Activated CD8-positive, alpha-beta memory T cell treated with anti-CD3 and anti-CD28 coated beads for 1 hour (primary cell): ENCODE measurements at regions not wholly inside any gene's neighbourhood (a gene's known extent, or its start where the extent isn't known, plus 50 kb on each side); places are given as distances from the start of the nearest gene placed in this dataset.

Experiments used
- DNase-seq, 2 donors: peaks; one replicate each; pipeline ENCODE4 v3.0.0-alpha.2; 2020; ENCODE audit warnings: low read depth in 1 of 2; ENCODE audit errors: extremely low read depth in 1 of 2

DNA sequence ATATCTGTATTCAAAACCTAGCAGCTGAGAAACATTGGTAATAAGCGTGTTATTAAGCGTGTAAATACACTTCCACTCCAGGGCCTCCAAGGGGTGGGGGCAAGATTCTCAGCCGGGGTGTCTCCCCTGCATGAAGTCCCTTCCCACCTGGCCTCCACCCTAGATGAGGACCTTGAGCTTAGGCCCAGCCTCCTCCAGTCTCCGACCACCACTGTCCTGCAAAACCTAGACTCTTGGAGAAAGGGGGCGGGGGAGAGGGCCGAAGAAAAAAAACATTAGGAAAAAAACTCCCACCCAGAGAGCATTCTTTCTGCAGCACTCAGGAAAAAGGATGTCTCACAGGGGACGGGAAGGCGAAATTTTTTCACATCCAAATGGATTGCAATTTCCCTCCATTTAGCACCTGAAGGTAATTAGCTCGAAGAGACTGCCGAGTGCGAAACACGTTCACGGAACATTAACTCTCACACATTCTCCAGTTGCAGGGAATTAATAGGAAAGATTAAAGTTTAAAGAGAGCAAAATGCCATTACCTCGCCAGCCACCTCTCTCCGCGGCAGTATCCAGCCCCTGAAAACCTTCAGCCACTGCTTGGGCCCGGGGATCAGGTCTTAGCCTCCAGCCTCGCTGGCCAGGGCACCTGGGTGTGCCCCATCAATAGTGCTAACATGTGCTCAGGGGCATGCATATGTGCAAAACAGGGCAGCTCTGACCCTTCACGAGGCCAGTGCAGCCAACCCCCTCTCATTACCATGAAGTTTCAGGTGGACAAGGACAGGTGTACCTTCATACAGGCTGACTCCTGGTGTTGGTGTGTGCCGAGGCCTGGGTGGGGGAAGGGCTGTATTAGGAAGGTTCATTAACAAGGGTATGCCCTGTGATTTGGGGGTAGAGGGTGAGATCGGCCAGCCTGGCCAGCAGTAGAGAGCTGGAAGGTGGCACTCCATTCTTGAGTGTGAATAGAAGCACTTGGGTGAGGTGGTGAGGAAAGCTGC is 77.2 kb downstream of the HIF1AN start:
- no peak for DNase-seq

DNA sequence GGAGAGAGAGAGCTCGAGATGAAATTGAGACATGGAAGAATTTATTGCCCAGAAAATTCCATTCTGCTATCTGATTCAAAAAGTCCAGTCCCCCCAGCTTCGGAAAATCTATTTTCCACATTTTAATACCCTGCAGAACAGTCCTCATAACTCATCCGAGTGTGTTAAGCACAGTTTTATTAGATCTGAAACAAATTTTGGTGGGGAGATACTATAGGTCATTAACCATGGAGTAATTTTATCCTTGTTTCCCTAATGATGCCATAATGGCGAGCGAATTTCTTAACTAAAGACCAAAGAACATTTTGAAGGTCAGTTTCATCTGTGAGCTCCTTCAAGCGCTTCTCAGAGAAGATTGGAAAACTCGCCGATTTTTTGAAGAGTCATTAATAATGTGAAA is 78.1 kb downstream of the HIF1AN start:
- no peak for DNase-seq

DNA sequence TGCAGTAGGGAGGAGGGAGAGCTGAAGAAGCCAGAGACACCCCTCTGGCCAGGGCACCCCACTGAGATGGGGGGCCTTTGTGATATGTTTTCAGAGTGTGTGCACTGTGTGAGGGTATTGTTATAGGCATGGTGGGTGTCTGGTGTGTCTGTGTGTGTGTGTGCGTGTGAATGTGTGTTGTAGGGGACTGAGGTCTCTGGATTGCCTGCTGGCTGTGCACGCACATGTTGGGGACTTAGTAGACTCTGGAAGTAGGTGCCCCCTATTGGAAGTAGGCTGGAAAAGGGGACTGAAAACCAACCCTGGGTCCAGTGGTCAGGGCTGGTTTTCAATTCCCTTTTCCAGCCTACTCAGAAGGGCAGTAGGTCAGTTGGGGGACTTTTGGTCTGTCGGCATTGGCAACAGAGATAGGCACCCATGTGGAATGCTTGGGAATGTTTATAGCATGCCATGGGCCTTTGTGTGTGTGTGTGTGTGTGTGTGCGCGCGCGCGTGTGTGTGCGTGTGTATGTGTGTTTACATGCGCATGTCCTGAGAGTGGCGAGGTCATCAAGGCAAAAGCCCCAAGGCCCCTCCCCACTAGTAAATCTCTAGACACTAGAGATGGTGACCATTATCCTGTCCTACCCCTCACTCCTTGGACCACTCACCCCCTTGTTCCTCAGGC is 78.8 kb downstream of the HIF1AN start:
- DNase-seq: no peak

DNA sequence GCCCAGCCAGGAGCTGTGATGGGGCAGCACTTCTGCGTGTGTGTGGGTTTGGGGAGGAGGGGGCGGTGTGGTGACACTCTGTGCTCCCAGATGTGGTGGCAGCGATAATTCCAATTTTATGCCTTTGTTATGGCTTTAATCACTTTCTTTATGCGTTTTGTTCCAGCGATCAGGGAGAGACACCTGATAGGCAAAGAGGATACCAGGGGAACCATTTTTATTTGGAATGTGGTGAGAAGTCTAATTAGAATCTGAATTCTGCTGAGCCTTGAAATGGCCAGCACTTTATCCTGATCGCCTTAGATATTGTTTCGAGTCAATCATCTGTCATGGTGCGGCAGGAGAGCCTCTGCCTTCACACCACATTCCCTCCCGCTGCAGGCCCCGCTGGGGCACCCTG is 79.5 kb downstream of the HIF1AN start:
- DNase-seq: no peak

DNA sequence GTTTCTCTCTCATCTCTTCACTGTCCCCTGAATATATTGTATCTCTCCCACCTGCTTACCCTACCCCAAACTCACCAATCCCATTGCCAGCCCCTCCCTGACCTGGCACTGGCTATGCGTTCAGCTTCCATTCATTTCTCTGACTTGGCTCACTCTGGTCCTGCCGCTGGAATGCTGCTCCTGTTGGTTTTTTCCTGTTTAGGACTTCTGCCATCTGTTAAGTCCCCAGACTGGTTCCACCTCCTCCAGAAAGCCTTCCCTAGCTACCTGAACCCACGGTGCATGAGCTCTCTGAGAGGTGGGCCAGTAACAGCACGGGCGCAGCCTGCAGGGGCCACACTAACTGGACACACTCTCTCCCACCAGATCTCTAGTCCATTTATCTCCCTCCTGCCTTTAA is 80.2 kb downstream of the HIF1AN start:
- DNase-seq: no peak

DNA sequence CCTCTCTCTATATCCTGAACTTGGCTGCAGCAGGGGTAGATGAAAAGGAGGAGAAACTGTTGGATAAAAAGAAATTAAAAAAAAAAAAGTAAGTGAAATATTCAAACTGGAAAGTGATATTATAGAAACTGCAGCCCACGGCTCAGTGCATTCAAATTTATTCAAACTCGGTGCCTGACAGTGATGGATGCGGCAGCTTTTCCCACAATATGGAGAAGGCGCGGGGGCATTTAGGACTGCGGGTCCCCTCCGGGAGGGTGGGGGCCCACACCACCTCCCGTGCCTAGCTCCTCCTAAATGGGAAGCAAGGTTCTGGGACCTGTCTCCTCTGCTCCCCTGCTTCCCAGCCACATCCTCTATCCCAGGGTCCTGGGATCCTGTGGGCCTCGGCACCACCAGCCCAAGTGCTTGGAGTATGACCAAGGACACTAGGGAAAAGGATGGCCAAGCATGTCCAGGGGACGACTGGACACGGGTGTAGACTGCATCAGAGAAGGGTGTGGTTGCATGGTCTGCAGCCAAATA is 82.4 kb downstream of the HIF1AN start:
- DNase-seq: no peak

DNA sequence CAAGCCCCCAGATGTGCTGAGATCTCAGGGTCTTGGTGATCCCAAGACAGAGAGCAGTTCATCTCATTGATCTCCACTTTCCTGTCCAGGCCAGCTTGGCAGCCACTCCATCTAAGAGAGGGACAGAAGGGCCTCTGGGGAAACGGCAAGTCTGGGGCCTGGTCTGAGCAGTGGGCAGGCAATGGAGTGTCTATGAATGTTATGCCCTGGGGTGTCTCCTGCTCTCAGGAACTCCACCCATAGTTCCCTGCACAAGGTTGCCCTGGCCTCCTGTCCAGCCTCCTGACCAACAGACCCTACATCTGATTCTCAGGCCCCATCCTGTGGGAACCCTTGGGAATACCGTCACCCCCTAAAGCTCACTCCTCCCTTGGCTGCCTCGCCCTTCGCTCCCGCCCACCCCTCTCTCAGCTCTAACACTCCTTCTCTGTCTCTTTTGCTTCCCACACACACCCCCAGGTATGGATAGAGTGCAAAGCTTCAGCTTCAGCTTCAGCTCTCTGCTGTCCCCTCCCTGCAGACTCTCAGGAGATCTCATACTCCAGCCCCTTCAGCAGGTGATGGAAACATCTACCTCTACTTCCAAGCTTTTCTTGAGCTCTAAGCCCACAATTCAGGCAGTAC is 83.0 kb downstream of the HIF1AN start:
- no peak for DNase-seq

DNA sequence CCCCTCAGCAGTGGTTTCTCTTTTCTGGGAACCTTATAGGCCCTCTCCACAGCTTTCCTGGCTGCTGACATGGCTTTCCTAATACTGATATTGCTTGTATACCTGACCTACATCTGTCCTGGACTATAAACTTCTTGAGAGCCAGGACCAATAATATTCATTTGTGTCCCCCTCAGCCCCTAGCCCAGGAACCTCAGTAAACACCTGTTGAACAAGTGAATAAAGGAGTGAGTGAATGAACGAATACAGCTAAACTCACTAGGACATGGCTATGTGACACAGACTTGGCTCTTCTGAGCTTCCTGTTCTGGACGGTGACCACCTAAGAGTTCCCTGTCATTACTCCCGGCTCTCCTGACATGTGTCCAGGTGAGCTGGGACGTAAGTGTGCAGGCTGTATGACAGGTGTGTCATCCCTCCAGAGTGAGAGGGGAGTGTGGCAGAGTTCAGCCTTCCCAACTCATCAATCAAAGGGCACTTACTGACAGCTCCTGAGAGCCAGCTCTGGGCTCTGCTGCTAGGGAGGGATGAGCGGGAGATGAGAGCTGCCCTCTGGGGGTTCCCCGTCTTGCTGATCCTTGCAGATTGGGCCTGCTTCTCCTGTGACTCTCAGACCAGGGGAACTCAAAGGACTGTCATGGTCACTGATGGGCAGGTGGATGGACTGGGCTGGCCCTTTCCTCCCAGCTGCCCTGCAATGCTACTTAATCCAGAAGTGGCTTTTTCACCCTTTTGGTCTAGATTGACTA is 84.5 kb downstream of the HIF1AN start:
- no peak for DNase-seq

DNA sequence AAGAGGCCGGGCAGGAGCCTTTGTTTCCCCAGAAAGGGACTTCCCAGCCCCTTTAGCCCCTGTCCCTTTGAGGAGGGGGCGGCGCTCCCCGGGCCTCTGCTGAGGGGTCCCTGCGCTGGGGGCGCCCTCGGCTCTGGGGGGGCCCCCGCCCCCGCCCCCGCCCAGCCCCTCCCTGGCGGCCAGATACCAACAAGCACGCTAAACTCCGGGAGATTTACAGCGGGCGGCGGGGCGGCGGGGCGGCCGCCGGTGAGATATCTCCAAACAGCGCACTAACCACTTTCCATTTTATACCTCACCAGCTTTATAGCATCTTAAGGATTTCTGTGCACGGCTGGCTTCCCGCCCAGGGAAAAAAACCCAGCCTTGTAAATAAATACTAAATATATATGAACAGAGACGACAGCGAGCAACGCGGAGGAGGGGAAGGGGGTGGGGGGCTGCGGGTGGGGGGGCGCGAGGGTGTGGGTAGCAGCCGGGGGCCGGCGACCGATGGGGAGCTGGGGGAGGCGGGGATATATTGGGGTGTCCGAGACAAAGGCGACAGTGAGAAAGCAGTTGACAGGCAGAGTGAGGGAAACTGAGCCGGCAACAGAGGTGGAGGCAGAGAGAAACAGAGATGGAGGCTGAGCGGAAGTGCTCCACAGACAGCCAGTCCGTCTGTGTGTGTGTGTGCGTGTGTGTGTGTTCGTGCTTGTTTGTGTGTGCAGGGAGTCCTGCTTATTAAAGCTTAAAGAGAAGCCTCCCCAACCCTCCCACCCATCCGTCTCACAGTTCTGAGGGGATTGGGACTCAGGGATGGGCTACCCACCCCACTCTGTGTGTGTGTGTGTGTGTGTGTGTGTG is 85.8 kb downstream of the HIF1AN start:
- peak in 1 of 2 donors; percentile 6 for DNase-seq

DNA sequence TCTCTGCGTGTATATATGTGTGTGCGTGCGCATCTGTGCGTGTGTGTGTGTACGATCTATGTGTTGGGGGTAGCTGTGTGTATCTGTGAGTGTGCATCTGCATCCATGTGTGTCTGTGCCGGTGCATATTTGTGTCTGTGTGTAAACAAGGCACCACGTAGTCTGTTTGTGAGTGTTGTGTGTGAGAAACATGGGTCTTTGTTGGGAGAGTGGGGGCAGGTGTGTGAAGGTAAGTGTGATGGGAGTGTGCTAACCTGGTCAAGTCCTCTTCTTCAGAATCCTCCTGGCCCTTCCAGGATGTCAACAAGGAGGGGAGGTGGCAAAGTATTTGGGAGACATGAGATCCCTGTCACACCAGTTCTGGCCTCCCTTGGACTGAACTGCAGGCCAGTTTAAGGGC is 87.2 kb downstream of the HIF1AN start:
- no peak for DNase-seq

DNA sequence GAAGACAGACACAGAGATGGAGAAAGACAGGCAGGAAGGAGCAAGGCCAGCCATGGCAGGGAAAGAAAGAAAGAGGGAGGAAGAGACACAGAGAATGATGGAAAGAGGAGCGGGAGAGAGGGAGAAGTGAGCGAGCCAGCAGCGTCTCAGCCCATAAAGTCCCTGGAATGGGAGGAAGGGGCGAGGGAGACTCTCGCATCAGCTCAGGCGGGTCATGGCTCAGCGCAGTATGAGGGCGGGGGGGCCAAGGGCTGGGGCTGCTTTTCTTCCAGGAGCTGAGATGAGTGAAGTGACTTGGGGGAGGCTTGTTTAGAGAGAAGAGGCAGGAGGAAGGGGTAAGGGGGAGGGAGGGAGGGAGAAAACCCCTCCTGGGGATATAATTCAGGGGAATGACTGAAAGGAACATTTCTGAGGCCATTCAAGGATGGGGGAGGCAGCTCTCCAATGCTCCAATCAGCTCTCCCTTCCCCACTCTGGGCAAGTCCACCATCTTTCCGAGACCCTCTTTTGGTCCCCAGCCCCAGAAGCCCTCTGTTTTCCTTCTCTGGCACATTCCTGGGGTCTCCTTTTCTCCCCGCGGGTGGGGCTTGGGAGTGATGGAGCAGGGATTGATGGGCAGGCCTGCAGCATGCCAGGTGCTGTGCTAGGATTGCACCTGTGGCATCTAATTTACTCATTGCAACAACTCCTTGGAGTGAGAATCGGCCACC is 87.9 kb downstream of the HIF1AN start:
- no peak for DNase-seq

DNA sequence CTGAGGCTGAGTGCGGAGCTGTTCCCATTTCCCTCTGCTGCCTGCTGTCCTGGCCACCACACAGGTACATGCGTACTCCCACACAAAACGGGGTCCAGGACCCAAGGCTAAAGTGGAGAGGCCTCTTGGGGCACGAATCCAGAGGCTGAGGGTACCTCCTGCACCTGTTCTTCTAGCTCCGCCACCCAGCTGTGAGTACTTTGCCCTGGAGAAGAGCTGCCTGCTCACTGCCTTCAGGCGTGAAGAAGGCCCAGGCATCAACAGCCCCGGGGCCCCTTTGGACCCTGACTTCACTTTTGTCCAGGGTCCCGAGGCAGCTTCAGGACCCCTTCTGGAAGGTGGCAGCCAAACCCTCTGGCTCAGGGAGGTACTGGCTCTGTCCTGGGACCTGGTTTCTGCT is 88.6 kb downstream of the HIF1AN start:
- no peak for DNase-seq

DNA sequence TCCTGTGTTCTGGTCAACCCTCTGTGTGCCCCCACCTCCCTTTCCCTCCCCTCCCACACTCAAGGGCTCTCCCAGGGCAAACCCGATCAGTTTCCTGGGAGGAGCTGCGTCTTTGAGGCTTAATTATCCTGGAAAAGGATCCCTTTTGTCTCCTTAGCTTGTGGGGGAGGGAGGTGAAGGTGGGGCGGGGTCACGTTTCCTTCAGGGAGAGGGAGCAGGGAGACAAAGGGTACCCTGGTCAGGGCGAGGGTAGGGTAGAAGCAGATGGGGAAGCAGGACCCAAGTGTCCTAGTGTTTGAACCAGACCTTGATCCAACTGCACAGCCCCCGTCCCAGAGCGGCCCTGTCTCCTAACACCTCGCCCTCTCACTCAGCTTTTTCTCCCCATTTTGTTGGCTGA is 90.1 kb downstream of the HIF1AN start:
- no peak for DNase-seq

DNA sequence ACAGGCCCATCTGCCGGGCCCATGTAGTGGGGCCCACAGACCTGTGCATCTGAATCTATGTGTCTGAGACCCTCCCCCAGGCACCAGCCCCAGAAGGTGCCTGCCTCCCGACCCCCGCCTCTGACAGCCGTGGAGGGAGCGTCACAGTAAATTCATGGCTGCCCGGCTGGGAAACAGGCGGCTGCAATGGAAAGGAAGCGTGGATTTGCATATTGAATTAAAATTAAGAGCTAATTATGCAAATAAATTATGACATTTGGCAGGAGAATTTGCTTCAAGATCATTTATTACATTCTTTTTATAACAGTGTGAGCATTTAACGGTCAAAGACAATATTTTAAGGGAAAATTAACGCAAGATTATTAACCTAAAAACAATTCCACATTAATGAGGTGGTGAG is 92.3 kb downstream of the HIF1AN start:
- DNase-seq: no peak

DNA sequence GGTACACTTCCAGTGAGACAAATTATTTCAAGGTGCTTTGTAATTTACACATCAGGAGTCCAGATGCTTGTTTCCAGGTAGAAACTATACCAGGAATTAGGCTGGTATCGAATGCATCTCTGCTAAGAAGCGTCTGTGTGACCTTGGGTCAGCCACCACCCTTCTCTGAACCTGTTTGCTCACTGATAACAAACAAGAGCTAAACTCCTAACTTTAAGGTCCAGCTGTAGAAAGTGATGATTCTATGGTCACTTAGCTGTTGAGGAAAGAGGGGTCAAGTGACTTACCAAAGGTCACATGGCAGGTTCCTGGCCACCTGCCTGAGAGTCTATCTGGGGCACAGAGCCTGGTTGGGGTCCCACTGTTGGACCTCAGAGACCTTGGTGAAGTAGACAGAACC is 95.4 kb downstream of the HIF1AN start:
- no peak for DNase-seq

DNA sequence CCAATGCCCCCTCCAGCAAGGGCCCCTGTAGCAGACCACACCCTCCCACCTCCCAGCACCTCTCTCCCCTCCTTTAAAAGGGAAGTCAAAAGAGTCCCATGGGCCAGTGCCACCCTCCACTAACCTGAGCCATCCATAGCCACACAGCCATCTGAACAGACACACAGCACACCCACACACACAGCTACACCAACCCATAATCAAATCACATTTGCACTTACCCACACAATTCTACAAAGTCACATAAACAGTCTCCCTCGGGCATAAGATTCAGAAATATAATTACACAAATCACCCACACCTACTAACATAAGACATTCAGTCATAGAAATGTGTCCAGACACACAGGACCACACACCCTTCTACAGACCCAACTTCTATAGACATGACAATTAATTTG is 96.3 kb downstream of the HIF1AN start:
- DNase-seq: no peak

DNA sequence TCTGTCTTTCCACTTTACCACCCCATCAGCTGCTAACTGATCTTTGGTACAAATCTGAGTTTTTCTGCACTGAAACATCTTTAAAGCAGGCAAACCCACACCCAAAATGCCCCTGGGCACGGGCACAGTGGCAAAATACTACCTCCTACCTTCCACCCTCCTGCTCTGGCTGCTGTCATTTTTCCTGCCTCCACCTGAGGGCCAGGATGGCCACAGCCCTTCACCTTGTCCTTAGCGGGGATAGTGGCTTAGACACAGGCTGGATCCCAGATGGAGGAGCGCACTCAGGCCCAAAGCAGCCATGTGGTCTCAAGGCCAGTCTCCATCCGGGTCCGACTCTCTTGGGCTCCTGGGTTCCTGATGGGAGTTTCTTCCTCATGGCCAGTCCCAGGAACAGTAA is 98.3 kb downstream of the HIF1AN start:
- no peak for DNase-seq

DNA sequence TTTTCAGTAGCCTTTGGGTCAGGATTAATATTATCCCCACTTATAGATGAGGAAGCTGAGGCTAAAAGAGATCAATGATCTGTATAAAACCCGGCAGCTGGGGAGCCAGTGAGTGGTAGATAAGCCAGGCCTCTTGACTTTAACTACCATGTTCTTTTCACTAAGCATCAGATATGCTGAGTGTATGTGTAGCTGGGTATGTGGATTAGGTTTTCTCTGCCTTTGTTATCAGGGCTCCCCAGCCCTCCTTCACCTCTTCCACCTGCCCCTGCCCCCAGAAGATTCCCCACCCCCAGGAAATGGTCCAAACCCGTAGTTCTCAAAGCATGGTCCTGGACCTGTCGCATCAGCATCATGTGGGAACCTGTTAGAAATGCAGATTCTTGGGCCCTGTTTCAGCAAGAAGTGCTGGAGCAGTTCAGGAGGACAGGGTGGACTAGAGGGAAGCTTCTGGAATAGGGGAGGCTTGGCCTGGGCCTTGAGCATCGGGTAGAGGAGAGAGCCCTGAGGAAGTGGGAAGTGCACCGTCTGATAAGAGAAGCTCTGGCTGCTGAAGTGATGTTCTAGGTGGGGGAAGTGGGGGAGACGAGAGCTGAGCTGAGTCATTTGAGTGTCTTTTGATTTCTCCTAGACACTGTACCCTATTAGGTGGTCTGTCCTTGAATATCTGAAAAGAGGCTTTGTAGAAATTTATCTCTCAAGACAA is 101.3 kb downstream of the HIF1AN start:
- DNase-seq: no peak

DNA sequence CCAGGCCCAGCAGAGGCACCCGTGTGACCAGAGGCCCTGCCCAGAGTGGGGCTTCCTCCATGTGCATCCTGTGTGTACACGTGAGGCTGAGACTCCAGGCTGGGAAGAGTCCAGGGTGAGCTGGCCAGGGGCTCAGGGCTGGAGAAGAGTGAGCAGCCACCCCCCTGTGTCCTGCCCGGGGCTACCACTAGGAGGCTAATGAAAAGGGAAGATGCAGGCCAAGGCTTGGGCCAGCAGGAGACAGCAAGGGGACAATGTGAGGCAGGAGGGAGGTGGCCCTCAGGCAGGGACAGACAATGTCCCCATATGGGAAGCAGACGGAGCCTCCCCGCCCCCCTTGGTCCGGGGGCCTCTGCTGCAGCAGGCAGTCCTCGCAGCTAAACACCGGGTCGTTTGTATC is 102.0 kb downstream of the HIF1AN start:
- DNase-seq: no peak
